ENCODE measurements at regions not wholly inside any gene's neighbourhood (a gene's known extent, or its start where the extent isn't known, plus 50 kb on each side); places are given as distances from the start of the nearest gene placed in this dataset.

DNA sequence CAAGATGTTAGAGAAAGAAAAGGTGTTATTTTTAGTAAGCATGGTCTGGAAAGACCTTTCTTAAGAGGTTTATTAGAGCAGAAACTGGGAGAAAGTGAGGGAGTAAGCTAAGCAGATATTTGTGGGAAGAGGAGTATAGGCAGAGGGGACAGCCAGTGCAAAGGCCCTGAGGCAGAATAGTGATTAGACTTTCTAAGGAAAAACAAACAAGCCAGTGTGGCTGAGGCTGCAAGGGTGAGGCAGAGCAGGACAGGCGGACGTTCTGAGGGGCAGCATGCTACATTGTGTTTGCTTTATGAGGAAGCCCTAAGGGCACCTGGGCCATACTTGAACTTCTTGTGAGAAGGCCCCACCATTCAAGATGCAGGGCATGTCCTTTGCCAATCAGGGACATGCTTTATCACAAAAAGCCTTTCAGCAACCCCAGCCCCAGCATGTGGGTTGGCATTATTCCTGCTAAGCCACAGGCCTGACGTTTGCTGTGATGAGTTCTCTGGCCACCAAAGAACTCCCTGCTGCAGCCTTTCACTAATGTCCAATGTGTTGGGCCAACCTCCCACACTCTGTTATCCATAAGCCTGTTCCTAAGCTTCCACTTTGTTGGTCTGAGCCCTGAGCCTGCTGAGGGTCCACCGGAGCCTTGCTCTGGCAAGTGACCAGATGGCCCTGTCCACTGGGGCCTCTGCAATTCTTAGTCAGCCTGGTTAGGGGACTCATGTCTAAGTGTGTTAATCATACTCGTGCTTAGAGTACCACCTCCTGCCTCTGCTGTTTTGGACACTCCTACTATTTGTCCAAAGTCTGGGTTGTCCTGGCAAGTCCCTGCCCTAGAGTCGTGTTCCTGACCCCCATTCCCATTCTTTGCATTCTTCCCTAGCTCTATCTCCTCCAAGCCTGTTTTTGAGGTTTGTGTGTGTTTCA is 209.9 kb upstream of the CTNNB1 start:
- Mint-ChIP-seq H3K36me3 (ENCODE audit: unreplicated experiment) (no peaks in the 10 kb centered on the region), H3K4me1 (ENCODE audit: low read depth, unreplicated experiment) (no peaks in the 10 kb centered on the region), H3K4me3 (ENCODE audit: unreplicated experiment) (no peak overlapping the region), H3K27ac (ENCODE audit: unreplicated experiment) (no peak overlapping the region), H3K27me3 (ENCODE audit: unreplicated experiment) (peaks cover 1% of the 10 kb centered on the region), H3K9me3 (ENCODE audit: unreplicated experiment) (no peaks in the 10 kb centered on the region)
- DNase-seq: no peak
- TF ChIP-seq, protein P1, sequence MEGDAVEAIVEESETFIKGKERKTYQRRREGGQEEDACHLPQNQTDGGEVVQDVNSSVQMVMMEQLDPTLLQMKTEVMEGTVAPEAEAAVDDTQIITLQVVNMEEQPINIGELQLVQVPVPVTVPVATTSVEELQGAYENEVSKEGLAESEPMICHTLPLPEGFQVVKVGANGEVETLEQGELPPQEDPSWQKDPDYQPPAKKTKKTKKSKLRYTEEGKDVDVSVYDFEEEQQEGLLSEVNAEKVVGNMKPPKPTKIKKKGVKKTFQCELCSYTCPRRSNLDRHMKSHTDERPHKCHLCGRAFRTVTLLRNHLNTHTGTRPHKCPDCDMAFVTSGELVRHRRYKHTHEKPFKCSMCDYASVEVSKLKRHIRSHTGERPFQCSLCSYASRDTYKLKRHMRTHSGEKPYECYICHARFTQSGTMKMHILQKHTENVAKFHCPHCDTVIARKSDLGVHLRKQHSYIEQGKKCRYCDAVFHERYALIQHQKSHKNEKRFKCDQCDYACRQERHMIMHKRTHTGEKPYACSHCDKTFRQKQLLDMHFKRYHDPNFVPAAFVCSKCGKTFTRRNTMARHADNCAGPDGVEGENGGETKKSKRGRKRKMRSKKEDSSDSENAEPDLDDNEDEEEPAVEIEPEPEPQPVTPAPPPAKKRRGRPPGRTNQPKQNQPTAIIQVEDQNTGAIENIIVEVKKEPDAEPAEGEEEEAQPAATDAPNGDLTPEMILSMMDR (IDR thresholded peaks at IDR 0.05; ENCODE audit: partially characterized antibody, unreplicated experiment): no peak

- TF ChIP-seq, protein P1 (IDR thresholded peaks at IDR 0.05; ENCODE audit: partially characterized antibody, unreplicated experiment): no peak
- Mint-ChIP-seq H3K36me3 (ENCODE audit: unreplicated experiment) (no peaks in the 10 kb centered on the region), H3K4me3 (ENCODE audit: unreplicated experiment) (no peak overlapping the region), H3K27me3 (ENCODE audit: unreplicated experiment) (peaks cover 1% of the 10 kb centered on the region), H3K4me1 (ENCODE audit: low read depth, unreplicated experiment) (no peaks in the 10 kb centered on the region), H3K9me3 (ENCODE audit: unreplicated experiment) (no peaks in the 10 kb centered on the region), H3K27ac (ENCODE audit: unreplicated experiment) (no peak overlapping the region)
- no peak for DNase-seq
Observed at GRCh38 chr3:40990062-40990456, 209.2 kb upstream of the CTNNB1 start.

GRCh38 chr3:40992023-40992422 is 207.3 kb upstream of the CTNNB1 start:
- H3K36me3 Mint-ChIP-seq (ENCODE audit: unreplicated experiment): no peaks in the 10 kb centered on the region
- no peak overlapping the region for H3K4me3 Mint-ChIP-seq (ENCODE audit: unreplicated experiment)
- H3K27ac Mint-ChIP-seq (ENCODE audit: unreplicated experiment): no peak overlapping the region
- DNase-seq: no peak
- peaks cover 8% of the 10 kb centered on the region for H3K4me1 Mint-ChIP-seq (ENCODE audit: low read depth, unreplicated experiment)
- H3K9me3 Mint-ChIP-seq (ENCODE audit: unreplicated experiment): peaks cover 4% of the 10 kb centered on the region
- TF ChIP-seq, protein P1 (IDR thresholded peaks at IDR 0.05; ENCODE audit: partially characterized antibody, unreplicated experiment): no peak
- peaks cover 1% of the 10 kb centered on the region for H3K27me3 Mint-ChIP-seq (ENCODE audit: unreplicated experiment)

- H3K27me3 Mint-ChIP-seq (ENCODE audit: unreplicated experiment): no peaks in the 10 kb centered on the region
- peaks cover 12% of the 10 kb centered on the region for H3K4me1 Mint-ChIP-seq (ENCODE audit: low read depth, unreplicated experiment)
- H3K27ac Mint-ChIP-seq (ENCODE audit: unreplicated experiment): no peak overlapping the region
- H3K4me3 Mint-ChIP-seq (ENCODE audit: unreplicated experiment): no peak overlapping the region
- TF ChIP-seq, protein P1 (IDR thresholded peaks at IDR 0.05; ENCODE audit: partially characterized antibody, unreplicated experiment): no peak
- peaks cover 7% of the 10 kb centered on the region for H3K9me3 Mint-ChIP-seq (ENCODE audit: unreplicated experiment)
- H3K36me3 Mint-ChIP-seq (ENCODE audit: unreplicated experiment): no peaks in the 10 kb centered on the region
- no peak for DNase-seq
Observed at GRCh38 chr3:40994611-40995010, 204.7 kb upstream of the CTNNB1 start.

DNA sequence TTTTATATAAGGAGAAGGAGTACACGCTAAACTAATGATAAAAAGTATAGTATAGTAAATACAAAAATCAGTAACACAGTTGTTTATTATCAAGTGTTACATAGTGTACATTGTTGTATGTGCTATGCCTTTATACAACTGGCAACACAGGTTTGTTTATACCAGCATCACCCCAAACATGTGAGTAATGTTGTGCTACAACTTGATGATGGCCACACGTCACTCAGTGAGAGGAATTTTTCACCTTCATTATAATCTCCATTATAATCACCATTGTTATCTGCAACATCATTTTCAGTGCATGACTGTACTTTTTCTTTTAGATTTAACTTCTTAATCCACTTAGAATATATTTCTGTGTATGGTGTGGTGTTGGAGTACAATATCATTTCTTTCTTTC is 204.0 kb upstream of the CTNNB1 start:
- Mint-ChIP-seq H3K9me3 (ENCODE audit: unreplicated experiment) (peaks cover 7% of the 10 kb centered on the region), H3K27ac (ENCODE audit: unreplicated experiment) (no peak overlapping the region), H3K4me1 (ENCODE audit: low read depth, unreplicated experiment) (peaks cover 12% of the 10 kb centered on the region), H3K27me3 (ENCODE audit: unreplicated experiment) (no peaks in the 10 kb centered on the region), H3K4me3 (ENCODE audit: unreplicated experiment) (no peak overlapping the region), H3K36me3 (ENCODE audit: unreplicated experiment) (no peaks in the 10 kb centered on the region)
- TF ChIP-seq, protein P1 (IDR thresholded peaks at IDR 0.05; ENCODE audit: partially characterized antibody, unreplicated experiment): no peak
- DNase-seq: no peak
